Suprapubic skin (tissue), 4 donors: ENCODE measurements at regions not wholly inside any gene's neighbourhood (a gene's known extent, or its start where the extent isn't known, plus 50 kb on each side); places are given as distances from the start of the nearest gene placed in this dataset.

Source experiments
- CTCF ChIP-seq, 2 donors: fragments of 200-600 bp in 1 of 2; fragments of 450-650 bp in 1 of 2; sonication (generic) in 1 of 2; IDR thresholded peaks; one replicate each; pipeline ENCODE4 v1.5.1; 2016 to 2019; ENCODE audit warnings: antibody characterized with exemption in 2 of 2, mild to moderate bottlenecking in 1 of 2, moderate library complexity in 1 of 2
- EP300 ChIP-seq: sonication (generic); formaldehyde crosslinking; IDR thresholded peaks from one replicate; pipeline ENCODE4 v1.6.1; 2017; ENCODE audit warnings: antibody characterized with exemption
- POLR2A ChIP-seq, 2 donors: fragments of 450-650 bp; IDR thresholded peaks; one replicate each; pipeline ENCODE4 v1.6.1; 2017; ENCODE audit warnings: antibody characterized with exemption in 2 of 2, mild to moderate bottlenecking in 2 of 2, moderate library complexity in 2 of 2
- POLR2AphosphoS5 ChIP-seq, 3 donors: sonication (generic); formaldehyde crosslinking; IDR thresholded peaks; one replicate each; pipeline ENCODE4 v1.6.1; 2017; ENCODE audit warnings: antibody characterized with exemption in 3 of 3

- TF ChIP-seq CTCF (IDR thresholded peaks at IDR 0.05) (no peak), POLR2A (IDR thresholded peaks at IDR 0.05) (no peak), EP300 (no peak), POLR2AphosphoS5 (IDR thresholded peaks at IDR 0.05) (no peak)
Measured at GRCh38 chr3:20450611-20451010, 264.6 kb upstream of the SGO1 start.
